ENCODE measurements at regions not wholly inside any gene's neighbourhood (a gene's known extent, or its start where the extent isn't known, plus 50 kb on each side); places are given as distances from the start of the nearest gene placed in this dataset.

GRCh38 chr14:84065811-84066210 lies 1464.1 kb upstream of the FLRT2 start:
- H3K79me1 ChIP-seq (ENCODE audit: low read length): no peaks in the 10 kb centered on the region
- no peak overlapping the region for H3K4ac ChIP-seq (ENCODE audit: low read depth, low read length)
- H3K4me2 ChIP-seq (ENCODE audit: low read length): no peak overlapping the region
- H4K8ac ChIP-seq (ENCODE audit: low read depth, low read length): no peak overlapping the region
- H3K27me3 ChIP-seq (ENCODE audit: insufficient read depth, low read length): no peaks in the 10 kb centered on the region
- no peak overlapping the region for H4K12ac ChIP-seq (ENCODE audit: low read depth, low read length)
- no peak overlapping the region for H3K23ac ChIP-seq (ENCODE audit: low read length)
- no peak overlapping the region for H4K91ac ChIP-seq (ENCODE audit: low read depth, low read length)
- H2BK5ac ChIP-seq (ENCODE audit: low read depth, low read length, poor library complexity): no peak overlapping the region
- H3K18ac ChIP-seq (ENCODE audit: low read length): no peak overlapping the region
- H3K27ac ChIP-seq (ENCODE audit: low read depth, low read length): no peak overlapping the region
- no peak overlapping the region for H3K4me3 ChIP-seq (ENCODE audit: low read depth, low read length)
- WGBS (ENCODE audit: extremely low coverage, insufficient coverage, insufficient read length): no CpG with 5 or more reads among the region's 5 CpGs
- no peaks in the 10 kb centered on the region for H3K36me3 ChIP-seq (ENCODE audit: control insufficient read depth in 1 of 2, insufficient read depth in 2 of 2, low read length in 2 of 2)
- H2BK12ac ChIP-seq (ENCODE audit: low read length): no peak overlapping the region
- DNase-seq: no peak
- H3K9me3 ChIP-seq (ENCODE audit: insufficient read depth, low read depth, low read length): no peaks in the 10 kb centered on the region
- H2AK5ac ChIP-seq (ENCODE audit: low read length): no peak overlapping the region
- H2BK120ac ChIP-seq (ENCODE audit: insufficient read depth, low read length, poor library complexity): no peak overlapping the region
- H3K14ac ChIP-seq (ENCODE audit: low read length): no peak overlapping the region
- no peak overlapping the region for H3K9ac ChIP-seq (ENCODE audit: low read length)
- H2AFZ ChIP-seq (ENCODE audit: insufficient read depth, low read length, poor library complexity): no peak overlapping the region
- H3K4me1 ChIP-seq (ENCODE audit: control insufficient read depth in 1 of 2, insufficient read depth in 2 of 2, low read length in 2 of 2): no peaks in the 10 kb centered on the region
- H3K79me2 ChIP-seq (ENCODE audit: control insufficient read depth, insufficient read depth, low read length, poor library complexity): no peaks in the 10 kb centered on the region

GRCh38 chr14:84068288-84068687 lies 1461.7 kb upstream of the FLRT2 start:
- Histone ChIP-seq H3K9me3 (ENCODE audit: insufficient read depth, low read depth, low read length) (no peaks in the 10 kb centered on the region), H3K4me1 (ENCODE audit: control insufficient read depth in 1 of 2, insufficient read depth in 2 of 2, low read length in 2 of 2) (no peaks in the 10 kb centered on the region), H2BK5ac (ENCODE audit: low read depth, low read length, poor library complexity) (no peak overlapping the region), H3K4me3 (ENCODE audit: low read depth, low read length) (no peak overlapping the region), H4K12ac (ENCODE audit: low read depth, low read length) (no peak overlapping the region), H3K27ac (ENCODE audit: low read depth, low read length) (no peak overlapping the region), H2AK5ac (ENCODE audit: low read length) (no peak overlapping the region), H2BK12ac (ENCODE audit: low read length) (no peak overlapping the region), H3K18ac (ENCODE audit: low read length) (no peak overlapping the region), H3K36me3 (ENCODE audit: control insufficient read depth in 1 of 2, insufficient read depth in 2 of 2, low read length in 2 of 2) (no peaks in the 10 kb centered on the region), H3K79me2 (ENCODE audit: control insufficient read depth, insufficient read depth, low read length, poor library complexity) (no peaks in the 10 kb centered on the region), H2BK120ac (ENCODE audit: insufficient read depth, low read length, poor library complexity) (no peak overlapping the region), H3K9ac (ENCODE audit: low read length) (no peak overlapping the region), H4K91ac (ENCODE audit: low read depth, low read length) (no peak overlapping the region), H4K8ac (ENCODE audit: low read depth, low read length) (no peak overlapping the region), H2AFZ (ENCODE audit: insufficient read depth, low read length, poor library complexity) (no peak overlapping the region), H3K79me1 (ENCODE audit: low read length) (no peaks in the 10 kb centered on the region), H3K14ac (ENCODE audit: low read length) (no peak overlapping the region), H3K4ac (ENCODE audit: low read depth, low read length) (no peak overlapping the region), H3K27me3 (ENCODE audit: insufficient read depth, low read length) (no peaks in the 10 kb centered on the region), H3K23ac (ENCODE audit: low read length) (no peak overlapping the region), H3K4me2 (ENCODE audit: low read length) (no peak overlapping the region)
- DNase-seq: no peak
- no CpG with 5 or more reads among the region's 2 CpGs for WGBS (ENCODE audit: extremely low coverage, insufficient coverage, insufficient read length)

GRCh38 chr14:84071061-84071460 lies 1458.9 kb upstream of the FLRT2 start:
- Histone ChIP-seq H3K27me3 (ENCODE audit: insufficient read depth, low read length) (no peaks in the 10 kb centered on the region), H3K4me2 (ENCODE audit: low read length) (no peak overlapping the region), H2BK120ac (ENCODE audit: insufficient read depth, low read length, poor library complexity) (no peak overlapping the region), H3K9me3 (ENCODE audit: insufficient read depth, low read depth, low read length) (no peaks in the 10 kb centered on the region), H3K79me1 (ENCODE audit: low read length) (no peaks in the 10 kb centered on the region), H2BK5ac (ENCODE audit: low read depth, low read length, poor library complexity) (no peak overlapping the region), H3K27ac (ENCODE audit: low read depth, low read length) (no peak overlapping the region), H3K9ac (ENCODE audit: low read length) (no peak overlapping the region), H3K4me1 (ENCODE audit: control insufficient read depth in 1 of 2, insufficient read depth in 2 of 2, low read length in 2 of 2) (no peaks in the 10 kb centered on the region), H4K91ac (ENCODE audit: low read depth, low read length) (no peak overlapping the region), H3K14ac (ENCODE audit: low read length) (no peak overlapping the region), H3K79me2 (ENCODE audit: control insufficient read depth, insufficient read depth, low read length, poor library complexity) (no peaks in the 10 kb centered on the region), H2AFZ (ENCODE audit: insufficient read depth, low read length, poor library complexity) (no peak overlapping the region), H2AK5ac (ENCODE audit: low read length) (no peak overlapping the region), H3K4me3 (ENCODE audit: low read depth, low read length) (no peak overlapping the region), H3K4ac (ENCODE audit: low read depth, low read length) (no peak overlapping the region), H3K18ac (ENCODE audit: low read length) (no peak overlapping the region), H3K36me3 (ENCODE audit: control insufficient read depth in 1 of 2, insufficient read depth in 2 of 2, low read length in 2 of 2) (no peaks in the 10 kb centered on the region), H2BK12ac (ENCODE audit: low read length) (no peak overlapping the region), H4K12ac (ENCODE audit: low read depth, low read length) (no peak overlapping the region), H3K23ac (ENCODE audit: low read length) (no peak overlapping the region), H4K8ac (ENCODE audit: low read depth, low read length) (no peak overlapping the region)
- no CpG with 5 or more reads among the region's 1 CpG for WGBS (ENCODE audit: extremely low coverage, insufficient coverage, insufficient read length)
- DNase-seq: no peak

- Histone ChIP-seq H4K8ac (ENCODE audit: low read depth, low read length) (no peak overlapping the region), H3K79me1 (ENCODE audit: low read length) (no peaks in the 10 kb centered on the region), H3K36me3 (ENCODE audit: control insufficient read depth in 1 of 2, insufficient read depth in 2 of 2, low read length in 2 of 2) (no peaks in the 10 kb centered on the region), H3K4me3 (ENCODE audit: low read depth, low read length) (no peak overlapping the region), H2BK12ac (ENCODE audit: low read length) (no peak overlapping the region), H2AK5ac (ENCODE audit: low read length) (no peak overlapping the region), H3K4me2 (ENCODE audit: low read length) (no peak overlapping the region), H3K4ac (ENCODE audit: low read depth, low read length) (no peak overlapping the region), H3K23ac (ENCODE audit: low read length) (no peak overlapping the region), H3K18ac (ENCODE audit: low read length) (no peak overlapping the region), H3K27me3 (ENCODE audit: insufficient read depth, low read length) (no peaks in the 10 kb centered on the region), H3K9me3 (ENCODE audit: insufficient read depth, low read depth, low read length) (no peaks in the 10 kb centered on the region), H3K4me1 (ENCODE audit: control insufficient read depth in 1 of 2, insufficient read depth in 2 of 2, low read length in 2 of 2) (no peaks in the 10 kb centered on the region), H4K91ac (ENCODE audit: low read depth, low read length) (no peak overlapping the region), H3K9ac (ENCODE audit: low read length) (no peak overlapping the region), H4K12ac (ENCODE audit: low read depth, low read length) (no peak overlapping the region), H3K14ac (ENCODE audit: low read length) (no peak overlapping the region), H3K79me2 (ENCODE audit: control insufficient read depth, insufficient read depth, low read length, poor library complexity) (no peaks in the 10 kb centered on the region), H3K27ac (ENCODE audit: low read depth, low read length) (no peak overlapping the region), H2BK120ac (ENCODE audit: insufficient read depth, low read length, poor library complexity) (no peak overlapping the region), H2BK5ac (ENCODE audit: low read depth, low read length, poor library complexity) (no peak overlapping the region), H2AFZ (ENCODE audit: insufficient read depth, low read length, poor library complexity) (no peak overlapping the region)
- no CpG with 5 or more reads among the region's 2 CpGs for WGBS (ENCODE audit: extremely low coverage, insufficient coverage, insufficient read length)
- no peak for DNase-seq
Observed at GRCh38 chr14:84074626-84075025, 1455.3 kb upstream of the FLRT2 start.
